NCI-H1417 (cell line): ENCODE measurements at regions not wholly inside any gene's neighbourhood (a gene's known extent, or its start where the extent isn't known, plus 50 kb on each side); places are given as distances from the start of the nearest gene placed in this dataset.
"Not testable (repeated sequence)": the region's sequence is repeated elsewhere in the genome, so short reads cannot be mapped to it uniquely, and the experiment has no call there.

Source experiments
- DNase-seq, 3 experiments: peaks; one replicate each; lab custom pipeline; 2025; lab: John Stamatoyannopoulos, UW

- DNase-seq = no peak
Observed at GRCh38 chr21:15311510-15311909, 246.7 kb upstream of the NRIP1 start.

- DNase-seq = not testable (repeated sequence)
Observed at GRCh38 chr21:15317034-15317433, 252.2 kb upstream of the NRIP1 start.

DNA sequence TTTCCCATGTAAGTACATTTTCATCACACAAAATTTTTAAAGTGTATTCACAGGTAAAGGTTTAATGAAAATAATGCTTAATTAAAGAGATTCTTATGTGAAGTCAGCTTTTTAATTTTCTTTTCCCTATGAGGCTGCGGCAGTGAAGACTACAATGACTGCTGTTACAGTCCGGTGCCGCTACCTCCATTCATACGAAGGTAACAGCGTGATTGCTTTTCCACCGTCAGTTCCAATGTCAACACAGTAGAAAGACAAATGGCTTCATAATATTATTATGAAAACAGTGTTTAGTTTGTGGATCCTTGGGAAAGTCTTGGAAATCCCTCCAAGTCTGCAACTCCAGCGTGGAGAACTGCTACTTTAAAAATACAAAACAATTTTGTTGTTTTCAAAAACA is 254.9 kb upstream of the NRIP1 start:
- no peak for DNase-seq

DNA sequence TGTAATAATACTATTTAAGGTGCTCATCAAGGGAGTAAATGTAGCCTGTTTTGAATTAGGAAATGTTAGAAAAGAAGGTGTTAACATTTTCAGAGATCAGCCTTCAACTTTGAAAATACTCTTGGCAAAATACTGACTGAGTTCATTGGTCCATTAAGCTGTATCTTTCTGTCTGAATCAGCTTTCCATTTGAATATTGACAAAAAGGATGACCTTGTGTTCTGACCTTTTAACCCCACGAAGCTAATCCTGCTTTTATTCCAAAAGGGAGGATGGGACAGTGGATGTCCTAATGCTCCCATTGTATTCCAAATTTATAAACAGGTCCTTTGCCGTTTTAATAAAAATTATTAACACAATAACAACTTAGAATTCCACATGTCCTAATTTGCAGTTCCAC is 259.7 kb upstream of the NRIP1 start:
- no peak for DNase-seq

DNA sequence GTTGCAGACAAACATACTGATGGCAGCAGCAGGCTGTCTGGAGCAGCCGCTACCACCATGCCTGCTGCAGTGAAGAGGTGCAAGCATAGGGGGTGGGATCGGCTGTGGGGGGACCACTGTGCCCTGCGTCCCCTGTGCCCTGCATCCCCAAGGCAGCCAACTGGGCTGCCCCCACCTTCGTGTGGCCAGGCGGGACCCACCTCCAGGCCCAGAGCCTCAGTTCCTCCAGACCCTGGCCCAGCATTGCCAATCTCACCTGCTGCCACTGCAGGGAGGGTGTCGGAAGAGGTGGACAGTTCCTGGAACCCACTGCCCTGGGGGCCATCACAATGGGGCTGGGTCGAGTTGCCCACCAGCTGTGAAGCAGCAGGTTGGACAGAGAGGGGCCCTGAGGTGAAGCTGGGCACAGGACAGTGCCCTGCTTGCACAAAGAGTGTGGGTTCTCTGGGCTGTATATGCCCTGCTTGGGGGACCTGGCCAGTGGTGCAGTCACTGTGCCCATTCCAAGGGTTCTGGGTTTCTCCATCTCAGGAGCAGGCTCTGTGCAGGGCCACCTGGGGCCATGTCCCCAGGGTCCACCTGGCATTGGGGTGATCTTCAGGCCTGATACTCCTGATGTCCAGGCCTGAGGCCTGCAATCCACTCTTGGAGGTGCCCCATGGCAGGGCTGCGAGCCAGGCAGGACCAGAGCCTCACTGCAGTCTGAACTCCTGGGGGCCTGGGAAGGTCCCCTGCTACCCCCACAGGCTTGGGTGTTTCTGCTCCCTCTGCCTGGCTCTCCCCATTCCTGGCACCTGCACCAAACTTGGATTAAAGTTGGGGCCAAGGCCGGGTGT is 261.4 kb upstream of the NRIP1 start:
- DNase-seq = no peak

GRCh38 chr21:15327637-15328265 is 263.0 kb upstream of the NRIP1 start:
- DNase-seq = no peak

- no peak for DNase-seq
Observed at GRCh38 chr21:15329191-15329590, 264.4 kb upstream of the NRIP1 start.

DNA sequence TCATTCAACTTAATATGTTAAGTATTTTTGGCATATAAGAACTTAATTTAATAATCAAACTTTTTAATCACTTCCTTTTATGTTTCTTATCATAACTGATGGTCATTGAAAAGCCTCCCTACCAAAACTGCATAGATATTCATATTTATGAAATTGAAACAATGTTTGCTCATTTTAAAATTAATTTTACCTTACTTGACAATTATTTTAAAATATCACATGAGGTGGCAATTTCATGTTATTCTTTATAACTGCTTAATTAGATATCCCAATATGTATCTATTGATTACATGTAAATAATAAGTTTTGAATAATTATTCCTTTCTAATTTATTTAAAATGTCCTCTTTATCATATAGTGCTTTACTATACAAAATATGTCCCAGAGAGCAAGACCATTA is 266.1 kb upstream of the NRIP1 start:
- no peak for DNase-seq

- DNase-seq = no peak
Observed at GRCh38 chr21:15332572-15332971, 267.8 kb upstream of the NRIP1 start.

GRCh38 chr21:15333136-15333710 is 268.4 kb upstream of the NRIP1 start:
- DNase-seq = no peak

DNA sequence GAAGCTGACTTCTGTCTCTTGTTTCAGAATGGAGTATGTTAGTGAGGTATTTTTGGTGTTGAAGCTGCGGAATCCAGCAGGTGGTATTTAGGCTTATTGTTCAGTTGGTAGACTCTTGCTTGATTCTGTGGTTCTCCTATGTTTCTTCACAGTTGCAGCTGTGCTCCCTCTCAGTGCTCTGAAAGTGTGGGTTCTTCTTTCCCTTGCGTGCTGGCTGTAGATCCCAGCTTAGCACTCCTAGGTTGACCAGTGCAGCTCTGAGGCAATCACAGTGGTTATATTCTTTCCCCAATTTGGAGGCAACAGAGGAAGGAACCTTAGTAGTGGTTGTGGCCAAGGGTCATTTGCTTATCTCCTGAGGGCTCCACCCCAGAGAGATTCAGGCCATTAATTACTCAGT is 269.2 kb upstream of the NRIP1 start:
- DNase-seq = no peak

DNA sequence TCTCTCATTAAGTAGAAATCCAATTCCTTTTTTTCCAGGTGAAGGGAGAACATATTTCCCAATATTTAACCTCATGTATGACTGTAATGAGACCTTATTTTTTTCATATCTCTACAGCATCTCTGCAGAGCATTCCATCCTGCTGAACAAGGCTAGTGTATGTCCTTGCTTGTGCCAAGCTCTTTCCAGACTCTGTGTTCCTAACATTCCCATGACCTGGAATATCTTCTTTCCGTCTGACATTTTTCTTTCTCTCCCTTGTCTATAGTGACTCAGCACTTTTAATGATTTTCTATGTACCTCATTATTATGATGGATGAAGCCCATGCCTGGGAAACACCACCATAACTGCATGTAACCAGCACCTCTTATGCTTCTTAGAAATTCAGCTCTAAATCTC is 278.3 kb upstream of the NRIP1 start:
- no peak for DNase-seq

DNA sequence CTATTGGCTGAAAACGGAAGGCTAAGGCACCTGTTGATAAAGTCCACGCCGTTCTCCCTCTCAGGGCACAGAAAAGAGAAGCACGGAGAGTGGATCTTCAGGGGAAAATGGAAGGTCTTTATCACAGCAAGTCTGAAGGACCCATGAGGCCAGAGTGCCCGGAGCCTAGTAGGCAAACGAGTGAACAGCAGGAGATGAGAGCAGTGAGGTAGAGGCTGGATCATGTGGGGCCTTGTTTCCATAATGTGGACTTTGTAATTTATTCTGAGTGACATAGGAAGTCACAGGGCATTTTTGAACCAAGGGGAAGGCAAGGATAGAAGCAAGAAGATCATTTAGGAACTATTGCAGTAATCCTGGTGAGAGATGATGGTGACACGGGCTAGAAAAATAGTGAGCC is 287.2 kb upstream of the NRIP1 start:
- no peak for DNase-seq

- no peak for DNase-seq
Observed at GRCh38 chr21:15353546-15353945, 288.7 kb upstream of the NRIP1 start.

GRCh38 chr21:15354516-15354915 is 289.7 kb upstream of the NRIP1 start:
- DNase-seq = no peak

DNA sequence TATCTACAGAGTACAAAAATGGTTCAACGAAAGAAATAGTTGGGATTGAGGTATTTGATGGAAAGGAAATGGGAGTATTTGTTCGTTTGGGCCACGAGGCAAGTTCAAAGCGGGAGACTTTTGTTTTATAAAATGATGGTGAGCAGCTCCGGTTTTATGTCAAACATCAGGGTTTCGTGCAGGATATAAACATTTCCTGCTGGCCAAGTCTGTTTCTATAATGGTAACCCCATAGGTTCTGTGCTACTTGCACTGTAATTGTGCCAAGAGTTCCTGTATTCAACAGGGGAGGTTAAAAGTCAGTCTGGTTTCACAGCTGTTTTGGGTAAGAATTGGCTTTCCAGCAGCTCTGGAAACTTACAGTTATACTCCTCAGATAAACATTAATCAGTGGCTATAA is 290.3 kb upstream of the NRIP1 start:
- DNase-seq = no peak

DNA sequence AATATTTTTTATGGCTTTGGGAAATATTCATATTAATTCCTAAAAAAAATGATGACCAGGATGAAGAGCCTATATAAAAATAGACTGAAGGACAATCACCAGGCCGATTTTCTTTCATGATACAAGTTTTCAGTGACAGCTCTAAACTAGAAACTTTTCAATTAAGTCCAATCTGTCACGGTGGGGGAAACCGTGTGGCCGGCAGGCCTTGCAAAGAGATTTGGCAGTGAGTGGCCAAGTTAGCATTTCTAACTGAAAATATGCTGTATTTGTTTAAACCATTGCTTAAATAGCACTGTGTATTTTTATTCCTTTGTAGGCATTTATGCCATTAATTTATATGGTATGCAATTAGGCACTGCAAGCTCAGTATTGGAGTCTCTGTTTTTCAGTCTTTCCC is 294.5 kb upstream of the NRIP1 start:
- DNase-seq = no peak

DNA sequence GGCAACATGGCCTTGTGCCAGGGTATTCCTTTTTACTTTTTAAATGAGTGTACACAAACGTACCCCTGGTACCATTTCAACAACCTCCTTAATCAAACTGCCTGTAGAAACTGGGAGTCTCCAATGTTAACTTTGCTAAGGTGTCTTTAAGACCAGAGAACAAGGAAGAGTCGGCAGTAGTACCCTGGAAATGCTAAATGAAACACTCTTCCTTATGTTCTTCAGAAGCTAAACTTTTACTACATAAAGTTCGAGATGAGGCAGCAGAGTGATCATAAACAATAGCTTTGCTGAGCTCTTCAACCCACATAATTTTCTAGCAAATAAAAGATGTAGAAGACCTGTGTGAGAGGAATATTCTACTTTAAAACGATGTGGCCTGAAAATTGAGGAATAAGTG is 297.7 kb upstream of the NRIP1 start:
- no peak for DNase-seq

DNA sequence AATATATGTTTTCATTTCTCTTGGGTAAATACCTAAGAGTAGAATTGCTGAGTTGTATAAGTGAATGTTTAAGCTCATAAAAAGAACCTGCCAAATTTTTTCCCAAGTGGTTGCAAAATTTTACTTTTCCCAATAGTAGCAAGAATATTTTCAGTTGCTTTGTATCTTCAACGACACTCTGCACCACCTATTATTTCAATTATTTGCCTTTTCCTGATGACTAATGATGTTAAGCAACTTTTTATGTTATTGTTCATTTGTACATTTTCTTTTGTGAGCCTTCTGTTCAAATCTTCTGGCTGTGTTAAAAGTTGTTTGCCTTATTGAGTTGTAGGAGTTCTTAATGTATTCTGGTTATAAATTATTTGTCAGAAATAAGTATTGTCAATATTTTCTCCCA is 299.1 kb upstream of the NRIP1 start:
- DNase-seq = no peak

DNA sequence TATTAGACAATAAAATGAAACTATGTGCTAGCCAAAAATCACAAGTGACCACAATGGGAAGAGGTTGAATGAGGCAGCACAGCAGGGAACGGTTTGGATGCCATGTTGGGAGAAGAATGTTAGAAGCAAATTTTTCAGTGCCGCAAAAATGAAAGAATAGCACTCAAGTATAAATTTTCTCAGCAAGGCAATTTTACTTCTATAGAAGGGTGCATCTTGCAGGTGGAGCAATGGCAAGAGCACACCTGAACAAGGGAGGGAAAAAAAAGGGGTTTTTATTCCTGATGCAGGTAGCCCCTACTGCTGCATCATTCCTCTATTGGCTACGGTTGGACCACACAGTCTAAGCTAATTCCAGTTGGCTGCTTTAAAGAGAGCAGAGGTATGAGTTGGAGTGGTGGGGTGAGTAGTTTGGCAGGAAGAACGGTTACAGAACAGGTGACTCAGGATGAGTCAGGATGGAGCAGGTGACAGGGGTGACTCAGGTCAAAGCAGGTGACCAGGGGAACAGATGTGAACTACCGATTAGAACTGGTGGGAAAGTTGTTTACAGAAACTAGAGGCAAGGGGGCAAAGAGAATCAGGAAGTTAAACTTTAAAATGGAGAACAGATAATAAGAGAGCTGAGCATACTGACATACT is 301.1 kb upstream of the NRIP1 start:
- no peak for DNase-seq

DNA sequence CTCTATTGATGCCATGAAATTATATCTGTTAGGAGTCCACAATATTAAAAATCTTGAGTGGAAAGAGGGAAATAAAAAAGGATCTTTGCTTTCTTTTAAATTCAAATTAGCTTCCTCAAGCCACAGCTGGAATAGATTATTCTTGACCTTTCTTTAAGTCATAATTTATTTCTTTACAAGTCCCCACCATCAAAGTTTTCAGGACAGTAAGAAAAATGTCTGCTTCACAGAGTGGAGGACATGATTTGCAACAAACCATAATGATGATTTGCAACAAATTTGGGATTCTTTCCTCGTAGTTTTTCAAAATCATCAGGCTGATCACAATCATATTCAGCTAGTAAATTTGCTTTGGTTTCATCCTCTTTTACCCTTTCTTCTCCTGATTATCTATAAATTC is 301.8 kb upstream of the NRIP1 start:
- no peak for DNase-seq

DNA sequence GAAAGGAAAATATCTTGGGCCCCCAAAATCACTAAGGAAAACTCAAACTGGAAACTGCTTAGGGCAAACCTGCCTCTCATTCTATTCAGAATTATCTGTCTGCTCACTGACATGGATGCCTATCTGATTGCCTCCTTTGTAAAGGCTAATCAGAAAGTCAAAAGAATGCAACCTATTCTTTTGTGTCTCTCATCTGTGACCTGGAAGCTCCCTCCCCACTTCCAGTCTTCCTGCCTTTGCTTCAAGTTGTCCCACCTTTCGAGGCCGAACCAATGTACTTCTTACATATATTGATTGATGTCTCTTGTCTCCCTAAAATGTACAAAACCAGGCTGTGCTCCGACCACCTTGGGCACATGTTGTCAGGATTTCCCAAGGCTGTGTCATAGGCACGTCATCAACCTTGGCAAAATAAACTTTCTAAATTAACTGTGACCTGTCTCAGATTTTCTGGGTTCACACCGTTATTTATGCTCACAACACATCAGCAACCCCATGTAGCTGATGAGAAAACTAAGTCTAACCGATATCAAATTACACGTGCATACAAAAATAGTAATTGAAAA is 302.3 kb upstream of the NRIP1 start:
- no peak for DNase-seq
